HG03565 (cell line): ENCODE measurements at regions not wholly inside any gene's neighbourhood (a gene's known extent, or its start where the extent isn't known, plus 50 kb on each side); places are given as distances from the start of the nearest gene placed in this dataset.

Experiments
- ATAC-seq: cut with Tn5 transposase; IDR thresholded peaks from one replicate; pipeline ENCODE4 v1.9.1; 2021; ENCODE audit warnings: mild to moderate bottlenecking, moderate library complexity; ENCODE audit not compliant: unreplicated experiment

DNA sequence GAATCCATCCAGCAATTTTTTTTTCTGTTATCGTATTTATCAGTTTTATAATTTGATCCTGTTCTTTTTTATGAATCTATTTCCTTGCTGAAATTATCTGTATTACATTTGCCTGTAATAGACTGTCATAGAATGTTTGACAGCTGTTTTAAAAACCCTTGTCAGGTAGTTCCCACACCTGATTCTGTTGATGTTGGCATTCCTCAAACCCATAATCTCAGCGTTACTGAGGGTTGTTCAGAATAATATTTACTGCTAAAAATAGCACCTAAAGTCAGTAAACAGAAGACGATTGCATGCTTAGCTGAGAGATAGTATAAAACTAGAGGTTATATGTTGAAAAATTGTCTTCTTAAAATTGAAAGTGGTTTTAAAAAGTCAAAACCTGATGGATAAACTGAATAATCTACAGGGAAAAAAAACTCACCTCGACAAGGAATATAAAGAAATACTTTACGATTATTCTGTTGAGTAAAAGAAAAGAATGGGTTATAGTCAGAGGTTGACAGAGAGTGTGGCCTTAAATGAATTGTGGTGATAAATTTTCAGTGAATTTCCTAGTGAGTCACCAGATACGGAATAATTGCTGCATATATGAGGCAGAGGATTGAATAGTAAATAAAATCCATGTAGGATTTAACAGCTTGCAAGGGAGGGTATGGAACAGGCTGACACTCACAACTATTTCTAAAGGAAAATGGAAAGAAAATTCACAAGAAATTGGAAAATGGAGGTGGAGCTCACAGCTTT is 824.1 kb upstream of the IGFBP3 start:
- no peak for ATAC-seq

DNA sequence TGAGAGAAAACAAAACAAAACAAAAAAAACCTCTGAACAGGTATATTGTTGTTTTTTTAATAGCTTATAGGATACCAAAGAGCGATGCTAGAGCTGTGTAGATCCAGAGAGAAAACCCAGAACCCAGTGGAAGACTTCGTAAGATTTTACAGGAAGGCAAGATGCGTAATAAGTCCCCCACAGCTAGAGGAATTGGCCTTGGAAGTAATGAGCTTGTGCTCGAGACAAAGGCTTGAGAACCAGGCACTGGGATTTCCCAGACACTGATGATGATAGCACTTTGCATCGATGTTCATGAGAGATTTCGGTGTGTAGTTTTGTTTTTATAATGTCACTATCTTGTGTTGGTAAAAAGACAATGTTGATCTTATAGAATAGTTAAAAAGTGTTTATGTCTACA is 821.5 kb upstream of the IGFBP3 start:
- no peak for ATAC-seq

DNA sequence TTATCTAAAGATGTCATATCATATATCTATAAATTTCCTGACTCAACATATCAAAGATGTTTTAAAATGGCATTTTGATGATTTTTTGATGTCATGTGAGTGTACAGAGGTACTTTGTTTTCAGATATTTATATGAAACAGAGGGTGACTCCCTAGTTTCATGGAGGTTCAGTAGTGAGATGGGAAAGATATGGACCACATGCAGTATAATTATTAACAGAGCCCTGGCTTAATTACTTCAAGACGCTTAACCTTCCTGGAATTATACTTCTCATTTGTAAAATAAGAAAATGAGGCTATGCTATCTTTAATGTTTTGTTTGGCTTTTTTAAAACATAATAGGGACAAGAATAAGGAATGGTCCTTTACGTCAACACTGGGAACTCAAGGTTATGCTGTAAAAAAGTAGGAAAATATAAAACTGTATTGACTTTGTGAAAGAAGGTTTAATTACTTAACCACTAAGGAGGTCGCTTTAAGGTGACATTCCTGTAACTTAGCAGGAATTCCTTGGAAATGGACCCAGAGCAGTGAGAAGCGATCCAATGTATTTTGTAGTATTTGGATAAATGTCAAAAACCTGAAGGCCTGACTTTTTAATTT is 821.0 kb upstream of the IGFBP3 start:
- ATAC-seq = no peak

DNA sequence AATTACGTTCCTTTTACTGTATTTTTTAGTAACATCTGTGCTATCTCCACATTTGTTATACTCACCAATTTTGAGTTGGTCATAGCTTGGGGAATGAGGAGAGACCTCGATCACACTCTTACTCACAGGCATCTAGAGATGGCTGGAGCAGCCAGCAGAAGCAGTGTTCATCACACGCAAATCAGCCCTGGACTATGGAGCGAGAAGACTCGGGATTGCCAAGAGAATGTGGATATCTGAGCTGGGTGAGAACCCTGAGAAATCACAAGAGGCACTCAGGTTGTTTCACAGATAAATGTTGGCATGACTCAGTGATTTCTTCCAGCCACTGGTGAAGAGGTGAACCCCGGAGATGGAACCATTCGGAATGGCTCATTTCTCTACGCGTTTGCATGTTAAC is 820.1 kb upstream of the IGFBP3 start:
- no peak for ATAC-seq

DNA sequence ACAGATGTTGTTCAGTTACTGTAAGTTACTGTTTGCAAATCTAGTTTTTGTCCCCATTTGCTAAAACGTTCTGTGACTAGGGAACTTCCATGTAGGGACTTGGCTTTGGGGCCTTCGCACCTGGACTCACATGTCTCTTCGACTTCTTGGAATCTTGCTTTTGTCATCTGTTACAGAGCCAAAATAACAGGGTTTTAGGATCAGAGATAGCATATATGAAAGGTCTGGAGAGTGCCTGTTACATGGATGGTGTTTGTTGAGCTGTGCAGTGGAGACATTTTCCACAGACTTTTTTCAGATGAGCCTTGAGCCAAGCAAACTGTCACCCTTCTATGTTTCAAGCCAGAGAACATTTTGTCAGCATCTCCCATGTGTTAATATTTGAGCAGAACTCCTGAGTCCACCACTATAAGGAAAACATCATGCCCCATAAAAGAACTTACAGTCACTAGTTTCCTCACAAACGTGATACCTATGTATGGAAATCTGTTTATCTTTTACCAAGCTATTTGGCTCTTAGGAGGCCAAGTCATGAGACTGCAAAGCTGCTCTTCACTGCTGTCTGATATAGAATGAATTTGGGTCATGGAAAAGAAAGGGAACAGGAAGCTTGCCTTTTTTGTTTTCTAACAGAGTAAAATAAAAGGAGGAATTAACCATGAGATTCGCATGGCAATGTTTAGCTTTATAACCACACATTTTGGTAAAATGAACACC is 818.6 kb upstream of the IGFBP3 start:
- no peak for ATAC-seq

DNA sequence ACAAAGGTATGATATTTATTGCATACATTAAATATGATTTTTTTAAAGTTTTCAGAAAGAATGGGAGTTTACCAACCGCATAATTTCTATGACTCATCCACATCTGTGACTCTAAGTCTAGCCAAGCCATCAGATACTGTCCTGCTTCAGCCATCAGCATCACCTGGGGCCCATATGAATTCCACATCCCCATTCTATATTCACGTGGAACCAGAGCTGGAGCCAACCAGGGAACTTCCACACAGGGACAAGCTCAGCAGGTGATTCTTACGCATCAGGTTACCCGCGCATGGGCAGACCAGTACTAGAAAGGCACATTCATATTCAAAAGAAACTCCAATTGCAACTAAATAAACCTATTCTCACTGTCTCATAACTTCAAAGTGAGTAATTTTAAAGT is 817.7 kb upstream of the IGFBP3 start:
- ATAC-seq = no peak

DNA sequence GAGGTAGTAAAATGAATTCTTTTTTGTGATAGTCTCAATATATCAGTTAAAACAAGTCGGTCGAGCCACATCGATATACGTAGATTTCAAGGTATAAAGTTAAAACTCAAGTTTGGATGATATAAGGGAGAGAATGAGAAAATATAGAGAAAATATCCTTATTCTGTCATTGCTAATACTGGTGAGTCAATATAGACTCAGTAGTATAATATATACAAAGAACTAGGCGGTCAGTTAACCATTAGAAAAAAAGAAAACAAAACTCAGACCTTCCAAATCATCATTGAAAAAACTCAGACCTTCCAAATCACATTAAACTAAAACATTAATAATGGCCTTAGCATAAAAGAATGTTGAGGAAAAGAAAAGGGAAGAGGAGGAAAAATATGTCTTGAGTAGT is 817.1 kb upstream of the IGFBP3 start:
- no peak for ATAC-seq

DNA sequence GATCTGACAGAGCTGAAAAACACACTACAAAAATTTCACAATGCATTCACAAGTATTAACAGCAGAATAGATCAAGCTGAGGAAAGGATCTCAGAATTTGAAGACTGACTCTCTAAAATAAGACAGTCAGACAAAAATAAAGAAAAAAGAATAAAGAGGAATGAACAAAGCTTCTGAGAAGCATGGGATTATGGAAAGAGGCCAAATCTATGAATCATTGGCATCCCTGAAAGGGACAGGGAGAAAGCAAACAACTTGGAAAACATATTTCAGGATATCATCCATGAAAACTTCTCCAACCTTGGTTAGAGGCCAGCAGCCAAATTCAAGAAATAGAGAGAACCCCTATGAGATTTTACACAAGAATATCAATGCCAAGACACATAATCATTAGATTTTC is 804.8 kb upstream of the IGFBP3 start:
- no peak for ATAC-seq

DNA sequence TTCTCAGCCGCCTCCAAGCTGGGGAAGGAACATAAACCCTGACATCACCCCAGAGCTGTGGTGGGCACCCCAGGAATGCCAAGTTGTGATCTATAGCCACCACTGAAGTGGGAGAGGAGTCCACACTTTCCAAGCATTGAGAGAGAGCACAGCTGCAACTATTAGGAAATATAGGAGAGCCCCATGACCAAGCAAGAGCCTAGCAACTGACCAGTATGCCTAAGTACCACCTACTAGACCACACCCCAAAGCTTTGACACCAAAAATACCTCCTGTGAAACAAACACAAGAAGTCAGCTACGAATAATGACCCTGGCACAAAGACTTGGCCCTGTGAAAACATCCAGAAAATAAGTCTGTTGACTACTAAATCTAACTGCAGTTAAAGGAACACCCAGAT is 804.1 kb upstream of the IGFBP3 start:
- no peak for ATAC-seq

DNA sequence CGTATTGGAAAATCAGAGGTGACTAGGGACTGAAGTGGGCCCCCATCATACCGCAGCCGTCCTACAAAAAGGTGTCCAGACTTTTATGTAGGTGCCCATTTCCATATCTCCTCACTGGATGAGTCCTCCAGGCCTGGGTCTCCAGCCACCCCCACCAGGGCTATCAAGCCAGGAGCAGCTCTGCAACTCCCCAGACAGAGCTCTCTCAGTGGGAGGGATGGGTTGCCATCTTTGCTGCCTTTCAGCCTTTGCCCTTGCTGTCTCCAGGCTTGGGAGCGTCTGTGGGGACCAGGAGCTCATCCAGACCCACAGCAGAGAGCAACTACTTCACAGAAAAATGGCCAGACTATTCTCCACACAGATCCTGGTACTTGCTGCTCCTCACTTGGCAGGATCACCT is 802.7 kb upstream of the IGFBP3 start:
- no peak for ATAC-seq

DNA sequence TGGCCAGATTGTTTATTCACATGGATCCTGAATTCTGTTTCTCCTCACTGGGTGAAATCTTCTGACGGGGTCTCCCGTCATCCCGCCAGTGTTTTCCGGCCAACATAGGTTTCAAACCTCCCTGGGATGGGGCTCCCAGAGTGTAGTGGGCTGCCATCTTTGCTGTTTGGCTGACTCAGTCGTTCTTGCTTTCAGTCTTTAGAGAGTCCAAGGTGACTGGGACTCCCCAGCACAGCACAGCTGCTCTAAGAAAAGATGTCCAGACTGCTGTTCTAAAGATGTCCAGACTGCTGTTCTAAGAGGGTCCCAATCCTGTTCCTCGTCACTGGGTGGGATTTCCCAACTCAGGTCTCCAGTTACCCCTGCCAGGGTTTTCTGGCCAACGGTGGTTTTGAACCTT is 801.9 kb upstream of the IGFBP3 start:
- no peak for ATAC-seq

DNA sequence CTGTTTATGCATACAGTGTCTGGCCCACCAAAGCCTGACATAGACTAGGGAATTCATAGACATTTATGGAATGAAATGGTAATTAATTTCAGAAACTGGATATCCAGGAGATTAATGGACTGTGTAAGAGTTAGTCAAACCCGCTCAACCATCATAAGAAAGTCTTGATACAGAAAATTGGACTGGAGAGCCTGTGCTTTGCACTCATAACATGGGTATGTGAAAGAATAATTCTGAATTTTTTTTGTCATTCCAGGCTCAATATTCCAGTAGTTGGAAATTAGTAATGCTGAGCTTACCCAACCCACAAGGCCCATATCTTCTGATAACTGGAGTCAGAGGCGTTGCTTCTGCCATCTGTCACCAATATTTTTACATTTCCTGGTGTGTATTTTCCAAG is 799.7 kb upstream of the IGFBP3 start:
- no peak for ATAC-seq

DNA sequence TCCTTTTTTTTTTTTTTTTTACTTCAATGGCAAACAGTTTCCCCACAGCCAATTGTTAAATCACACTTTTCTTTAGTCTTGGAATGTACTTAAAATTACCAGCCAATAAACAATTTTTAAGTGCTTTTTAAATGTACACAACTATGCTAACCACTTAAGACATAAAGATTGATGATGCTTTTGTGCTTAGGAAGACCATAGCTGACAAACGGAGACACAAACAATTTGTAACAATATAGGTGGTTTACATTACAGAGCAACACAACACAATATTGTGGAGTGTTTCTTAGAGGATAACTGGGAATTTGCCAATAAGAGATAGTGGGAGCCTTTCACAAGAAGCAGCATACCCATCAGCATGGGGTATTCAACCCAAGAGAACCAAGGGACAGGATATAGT is 798.5 kb upstream of the IGFBP3 start:
- ATAC-seq = no peak

DNA sequence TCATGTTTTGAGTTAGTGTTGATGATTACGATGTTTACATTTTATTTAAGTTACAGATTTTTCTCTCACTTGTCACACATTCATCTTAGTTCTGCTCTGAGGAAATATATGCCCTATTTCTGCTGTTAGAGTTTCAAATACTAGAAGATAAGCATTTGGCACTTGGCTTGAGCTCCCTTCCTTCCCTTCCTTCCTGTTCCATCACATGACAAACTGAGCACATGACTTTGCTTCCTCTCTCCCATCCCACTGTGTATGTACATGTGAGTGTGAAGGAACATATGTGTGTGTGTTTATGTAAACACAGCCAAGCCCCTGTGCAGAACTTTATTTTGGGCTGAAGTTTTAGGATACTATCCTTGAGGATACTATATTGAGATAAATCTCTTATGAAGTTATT is 795.9 kb upstream of the IGFBP3 start:
- ATAC-seq = no peak

DNA sequence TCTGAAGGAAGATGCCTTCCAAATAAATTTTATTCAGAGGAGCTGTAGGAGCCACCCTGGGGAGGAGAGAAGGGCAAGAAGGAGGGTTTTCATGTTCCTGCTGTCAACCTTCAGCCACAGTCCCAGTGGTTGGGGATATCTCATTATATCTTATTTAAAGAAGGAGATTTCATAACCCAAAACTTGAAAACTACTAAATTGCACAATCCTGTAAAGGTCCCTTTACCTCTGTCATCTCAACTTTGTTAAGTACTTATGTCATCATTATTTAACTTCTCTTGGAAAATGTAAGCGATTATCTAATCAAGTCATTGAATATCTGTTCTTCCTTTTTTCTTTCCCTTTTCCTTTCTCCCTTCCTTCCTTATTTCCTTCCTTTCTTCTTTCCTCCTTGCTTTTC is 794.5 kb upstream of the IGFBP3 start:
- ATAC-seq = no peak

DNA sequence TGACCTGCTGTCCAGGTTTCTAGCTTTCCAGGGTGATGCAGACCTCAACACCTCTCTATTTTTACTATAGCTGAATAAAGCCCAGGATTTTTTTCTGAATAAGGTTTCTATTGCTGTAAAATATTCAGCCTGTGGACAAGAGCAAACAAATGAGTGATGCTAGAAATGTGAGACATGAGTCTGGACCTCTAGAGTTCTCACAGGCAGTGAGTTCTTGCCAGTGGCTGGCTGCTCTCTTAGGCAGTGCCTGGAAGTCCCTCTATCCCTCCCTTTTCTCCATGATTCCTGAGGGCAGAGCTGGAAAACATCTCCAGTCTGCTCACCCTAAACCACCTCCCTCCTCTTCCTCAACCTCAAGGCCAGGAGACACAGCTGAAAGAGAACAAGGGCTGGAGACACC is 793.8 kb upstream of the IGFBP3 start:
- no peak for ATAC-seq

DNA sequence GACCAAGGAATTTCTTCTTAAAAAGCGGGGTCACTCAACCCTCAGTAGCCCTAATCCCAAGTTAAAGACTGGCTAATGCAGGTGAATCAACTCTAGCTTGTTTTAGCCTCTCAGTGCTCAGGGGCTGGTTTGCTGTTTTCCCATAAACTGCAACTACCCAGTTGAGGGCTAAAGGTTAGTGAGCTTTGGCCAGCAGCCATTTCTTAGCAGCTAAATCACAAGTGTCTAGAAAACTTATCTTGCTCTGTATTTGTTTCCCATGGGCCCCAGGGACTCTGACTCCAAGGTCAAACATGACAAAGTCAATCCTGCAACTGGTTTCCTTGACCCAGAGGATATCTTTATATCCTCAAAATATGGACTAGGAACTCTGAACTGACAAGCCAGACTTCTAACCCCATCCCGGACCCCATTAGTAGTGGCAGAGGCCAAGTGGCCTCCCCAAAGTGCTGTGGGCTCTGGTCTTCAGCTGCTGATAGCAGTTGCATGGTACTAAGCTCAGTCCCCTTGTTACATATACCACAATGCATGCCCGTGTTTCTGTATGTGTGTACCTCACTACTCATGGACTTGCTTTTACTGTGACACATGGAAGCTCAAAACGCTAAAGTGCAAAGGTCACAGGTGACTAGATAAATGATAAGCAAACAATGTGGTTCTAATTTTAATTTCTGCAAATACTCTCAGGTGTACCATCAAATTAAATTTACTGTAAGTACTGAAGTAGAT is 793.0 kb upstream of the IGFBP3 start:
- ATAC-seq = no peak

DNA sequence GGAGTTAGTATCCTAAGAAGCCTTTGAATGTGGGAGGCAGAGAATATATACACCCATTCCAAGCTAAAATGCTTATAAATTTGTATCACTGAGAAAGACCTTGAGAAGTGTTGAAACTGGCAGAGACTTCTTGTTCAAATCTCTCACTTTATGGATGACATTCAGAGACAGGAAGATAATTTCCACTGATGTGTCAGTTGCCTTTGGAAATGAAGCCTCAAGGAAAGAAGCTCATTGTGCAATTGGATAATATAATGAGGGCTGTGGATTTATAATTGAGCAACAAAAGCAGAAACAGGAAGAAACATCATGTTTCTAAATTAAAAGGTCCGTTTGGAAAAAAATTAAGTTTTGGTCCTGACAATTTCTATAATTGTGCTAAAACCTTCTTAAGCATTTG is 789.9 kb upstream of the IGFBP3 start:
- ATAC-seq = no peak

DNA sequence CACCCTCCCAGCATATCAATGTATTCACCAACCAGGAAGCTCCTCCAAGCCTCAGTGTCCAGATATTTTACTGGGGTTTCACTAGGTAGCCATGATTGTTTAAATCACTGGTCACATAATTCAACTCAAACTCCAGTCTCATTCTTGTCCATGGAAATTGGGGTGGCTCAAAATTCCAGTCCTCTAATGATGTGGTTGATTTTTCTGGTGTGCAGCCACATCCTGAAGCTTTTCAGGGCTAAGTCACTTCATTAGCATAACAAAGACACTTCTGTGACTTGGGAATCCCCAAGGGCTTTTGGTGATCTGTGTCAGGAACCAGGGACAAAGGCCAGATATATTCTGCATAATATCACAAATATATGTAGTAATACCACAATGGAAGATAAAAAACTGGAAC is 786.9 kb upstream of the IGFBP3 start:
- no peak for ATAC-seq

DNA sequence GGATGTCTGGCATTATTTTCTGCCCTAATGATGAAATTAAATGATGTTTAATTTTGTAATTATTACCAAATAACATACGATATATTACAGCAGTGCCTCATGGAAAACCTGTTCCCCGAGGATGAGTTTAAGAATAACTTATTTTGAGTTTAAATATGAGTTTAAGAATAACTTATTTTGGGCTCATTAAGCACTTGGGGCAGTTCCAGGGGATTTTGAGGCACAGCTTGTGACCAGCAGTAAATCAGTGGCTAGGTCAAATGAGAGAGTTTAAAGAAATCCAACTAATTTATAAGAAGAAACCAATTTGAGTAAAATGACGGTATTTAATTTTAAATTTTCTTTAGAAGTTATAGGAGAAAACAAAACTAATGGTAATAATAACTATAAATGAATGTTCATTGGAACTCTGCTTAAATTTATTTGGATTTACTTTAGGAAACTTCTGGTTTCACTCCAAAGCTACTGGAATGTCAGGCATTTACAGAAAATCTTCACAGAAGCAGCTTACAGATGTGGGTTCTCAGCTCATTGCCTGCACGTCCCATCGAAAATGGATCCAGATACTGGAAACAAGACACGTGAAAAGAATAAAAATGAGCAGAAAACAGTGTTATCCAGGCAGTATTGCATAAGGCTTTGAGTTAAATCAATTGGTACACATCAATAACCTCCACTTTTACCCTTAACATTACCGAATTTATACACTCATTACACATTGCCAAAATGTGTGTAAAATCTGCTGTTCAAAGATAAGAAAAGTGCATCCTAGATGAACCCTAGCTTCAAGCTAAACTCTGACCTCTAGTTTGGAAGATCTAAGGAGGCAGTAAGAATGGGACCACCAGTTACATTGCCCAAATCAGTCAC is 784.5 kb upstream of the IGFBP3 start:
- no peak for ATAC-seq

DNA sequence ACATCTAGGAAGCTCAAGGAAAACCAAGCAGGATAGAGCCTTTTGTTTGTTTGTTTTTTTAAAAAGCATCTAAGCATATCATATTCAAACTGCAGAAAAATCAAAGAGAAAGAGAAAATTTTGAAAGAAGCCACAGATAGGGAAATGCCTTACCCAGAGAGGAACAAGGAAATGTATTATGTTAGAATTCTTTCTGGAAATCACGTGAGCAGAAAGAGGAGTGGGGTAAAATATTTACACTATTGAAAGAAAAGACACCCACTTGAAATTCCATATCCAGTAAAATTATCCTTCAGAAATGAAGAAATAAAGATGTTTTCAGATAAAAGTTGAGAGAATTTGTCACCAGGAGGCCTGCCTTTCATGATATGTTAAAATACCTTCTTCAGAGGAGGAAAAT is 775.7 kb upstream of the IGFBP3 start:
- ATAC-seq = no peak
